ENCODE measurements at regions not wholly inside any gene's neighbourhood (a gene's known extent, or its start where the extent isn't known, plus 50 kb on each side); places are given as distances from the start of the nearest gene placed in this dataset.

DNA sequence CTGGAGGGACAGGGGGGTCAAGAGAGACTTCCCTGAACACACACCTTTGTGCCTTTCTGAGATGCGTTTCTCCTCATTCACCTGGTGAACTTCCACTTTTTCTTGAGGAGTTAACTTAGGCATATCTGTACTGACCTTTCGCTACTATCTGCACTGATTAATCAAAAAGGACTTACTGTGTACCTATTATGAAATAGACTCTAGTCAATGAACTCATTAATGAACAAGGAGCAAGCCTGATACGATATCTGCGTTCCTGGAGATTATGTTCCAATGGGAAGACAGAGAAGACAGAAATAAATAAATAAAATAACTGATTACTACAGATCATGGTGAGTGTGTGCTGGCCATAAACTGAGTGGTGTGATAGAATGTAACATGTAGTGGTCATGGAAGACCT, 157.2 kb upstream of the TBL1XR1 start:
- Histone ChIP-seq H3K4me3 (no peak overlapping the region), H3K4me1 (peaks cover 39% of the 10 kb centered on the region), H3K27me3 (ENCODE audit: low read depth) (no peaks in the 10 kb centered on the region), H3K9me3 (replicated peaks) (no peaks in the 10 kb centered on the region), H3K36me3 (no peaks in the 10 kb centered on the region), H3K27ac (replicated peaks) (no peak overlapping the region)
- intact Hi-C loops (cut with micrococcal nuclease): no loop called here
- no peak for DNase-seq
- TF ChIP-seq, protein P1, sequence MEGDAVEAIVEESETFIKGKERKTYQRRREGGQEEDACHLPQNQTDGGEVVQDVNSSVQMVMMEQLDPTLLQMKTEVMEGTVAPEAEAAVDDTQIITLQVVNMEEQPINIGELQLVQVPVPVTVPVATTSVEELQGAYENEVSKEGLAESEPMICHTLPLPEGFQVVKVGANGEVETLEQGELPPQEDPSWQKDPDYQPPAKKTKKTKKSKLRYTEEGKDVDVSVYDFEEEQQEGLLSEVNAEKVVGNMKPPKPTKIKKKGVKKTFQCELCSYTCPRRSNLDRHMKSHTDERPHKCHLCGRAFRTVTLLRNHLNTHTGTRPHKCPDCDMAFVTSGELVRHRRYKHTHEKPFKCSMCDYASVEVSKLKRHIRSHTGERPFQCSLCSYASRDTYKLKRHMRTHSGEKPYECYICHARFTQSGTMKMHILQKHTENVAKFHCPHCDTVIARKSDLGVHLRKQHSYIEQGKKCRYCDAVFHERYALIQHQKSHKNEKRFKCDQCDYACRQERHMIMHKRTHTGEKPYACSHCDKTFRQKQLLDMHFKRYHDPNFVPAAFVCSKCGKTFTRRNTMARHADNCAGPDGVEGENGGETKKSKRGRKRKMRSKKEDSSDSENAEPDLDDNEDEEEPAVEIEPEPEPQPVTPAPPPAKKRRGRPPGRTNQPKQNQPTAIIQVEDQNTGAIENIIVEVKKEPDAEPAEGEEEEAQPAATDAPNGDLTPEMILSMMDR (IDR thresholded peaks at IDR 0.05; ENCODE audit: borderline replicate concordance): no peak

DNA sequence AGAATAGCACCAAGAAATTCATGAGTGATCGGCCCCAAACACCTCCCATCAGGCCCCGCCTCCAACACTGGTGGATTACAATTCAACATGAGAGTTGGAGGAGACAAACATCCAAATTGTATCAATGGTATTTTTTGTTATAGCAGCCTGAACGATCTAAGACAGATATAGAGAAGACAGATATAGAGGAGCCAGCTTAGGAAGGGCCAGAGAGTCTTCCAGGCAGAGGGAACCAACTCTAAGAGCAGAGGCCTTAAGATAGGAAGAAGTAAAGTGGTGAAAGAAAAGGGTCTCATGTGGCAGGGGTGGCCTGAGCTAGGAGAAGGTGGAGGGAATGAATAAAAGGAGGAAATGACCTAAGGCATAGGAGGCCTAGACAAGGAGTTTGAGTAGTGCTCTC, 158.8 kb upstream of the TBL1XR1 start:
- H3K9me3 ChIP-seq (replicated peaks): no peaks in the 10 kb centered on the region
- TF ChIP-seq, protein P1 (IDR thresholded peaks at IDR 0.05; ENCODE audit: borderline replicate concordance): no peak
- peak overlapping the region; percentile 91 for H3K27ac ChIP-seq (replicated peaks)
- H3K4me1 ChIP-seq: peaks cover 54% of the 10 kb centered on the region
- DNase-seq: no peak
- H3K4me3 ChIP-seq: no peak overlapping the region
- H3K27me3 ChIP-seq (ENCODE audit: low read depth): no peaks in the 10 kb centered on the region
- H3K36me3 ChIP-seq: no peaks in the 10 kb centered on the region
- intact Hi-C loops (cut with micrococcal nuclease): no loop called here

DNA sequence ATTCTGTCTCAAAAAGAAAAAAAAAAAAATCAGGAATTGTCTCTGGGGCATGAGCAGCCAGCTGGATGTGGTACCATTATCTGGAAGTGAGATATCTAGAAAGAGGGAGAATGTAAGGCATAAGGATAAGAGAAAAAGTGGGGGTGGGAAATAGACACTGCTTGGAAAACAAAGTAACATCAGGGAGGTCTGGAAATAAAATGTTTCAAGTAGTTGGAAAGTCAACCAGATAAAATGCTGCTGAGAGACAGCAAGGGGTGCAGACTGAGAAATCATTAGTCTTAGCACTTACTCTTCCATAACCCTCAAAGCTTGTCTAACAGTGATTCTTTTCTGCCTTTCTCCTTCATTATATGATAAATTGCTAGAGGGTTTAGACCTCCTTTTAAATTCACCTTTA, 159.7 kb upstream of the TBL1XR1 start:
- peaks cover 62% of the 10 kb centered on the region for H3K4me1 ChIP-seq
- peak overlapping the region; percentile 91 for H3K27ac ChIP-seq (replicated peaks)
- TF ChIP-seq, protein P1 (IDR thresholded peaks at IDR 0.05; ENCODE audit: borderline replicate concordance): no peak
- no peaks in the 10 kb centered on the region for H3K36me3 ChIP-seq
- intact Hi-C loops (cut with micrococcal nuclease): no loop called here
- no peak for DNase-seq
- H3K4me3 ChIP-seq: peak overlapping the region; percentile 62
- H3K9me3 ChIP-seq (replicated peaks): no peaks in the 10 kb centered on the region
- H3K27me3 ChIP-seq (ENCODE audit: low read depth): no peaks in the 10 kb centered on the region

DNA sequence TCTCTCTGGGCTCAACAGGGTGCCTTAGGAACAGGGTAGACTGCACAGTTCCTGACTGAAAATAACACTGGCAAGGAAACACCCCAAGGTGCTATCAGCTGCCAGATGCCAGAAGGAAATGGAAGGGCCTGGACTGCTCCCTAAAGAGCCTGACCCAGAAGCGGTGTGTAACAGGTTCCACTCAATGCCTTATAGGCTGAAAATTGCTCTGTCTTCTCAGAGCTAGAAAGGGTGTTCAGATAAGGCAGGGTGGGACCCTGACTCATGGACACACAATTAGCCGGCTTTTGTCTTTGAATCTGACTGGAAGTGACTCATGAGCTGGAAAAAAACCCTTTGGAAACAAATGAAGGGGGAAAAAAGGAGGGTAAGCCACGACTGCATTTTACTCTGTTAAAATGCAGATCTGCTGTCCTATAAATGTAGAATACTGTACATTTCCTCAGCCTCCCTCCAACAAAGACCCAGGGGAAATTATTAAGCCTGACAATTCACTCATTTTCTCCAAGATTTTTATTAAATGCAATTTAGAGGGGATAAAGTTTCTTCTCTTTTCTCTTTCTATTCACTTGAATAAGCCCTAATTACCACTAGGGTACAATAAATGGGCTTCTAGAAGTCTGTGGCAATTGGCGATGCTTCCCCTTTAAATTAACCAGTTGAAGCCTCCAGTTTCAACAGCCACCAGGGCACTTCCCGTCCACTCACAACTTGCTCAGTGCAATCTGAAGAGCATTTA, 160.2 kb upstream of the TBL1XR1 start:
- Histone ChIP-seq H3K9me3 (replicated peaks) (no peaks in the 10 kb centered on the region), H3K27me3 (ENCODE audit: low read depth) (no peaks in the 10 kb centered on the region), H3K36me3 (no peaks in the 10 kb centered on the region), H3K4me3 (peak overlapping the region; percentile 62), H3K27ac (replicated peaks) (peak overlapping the region; percentile 91), H3K4me1 (peaks cover 68% of the 10 kb centered on the region)
- DNase-seq: no peak
- TF ChIP-seq, protein P1 (IDR thresholded peaks at IDR 0.05; ENCODE audit: borderline replicate concordance): no peak
- intact Hi-C loops (cut with micrococcal nuclease): loop anchor here (2.0 kb wide), 1 partner anchor 159 kb away; no protein-coding TSS in a partner anchor

DNA sequence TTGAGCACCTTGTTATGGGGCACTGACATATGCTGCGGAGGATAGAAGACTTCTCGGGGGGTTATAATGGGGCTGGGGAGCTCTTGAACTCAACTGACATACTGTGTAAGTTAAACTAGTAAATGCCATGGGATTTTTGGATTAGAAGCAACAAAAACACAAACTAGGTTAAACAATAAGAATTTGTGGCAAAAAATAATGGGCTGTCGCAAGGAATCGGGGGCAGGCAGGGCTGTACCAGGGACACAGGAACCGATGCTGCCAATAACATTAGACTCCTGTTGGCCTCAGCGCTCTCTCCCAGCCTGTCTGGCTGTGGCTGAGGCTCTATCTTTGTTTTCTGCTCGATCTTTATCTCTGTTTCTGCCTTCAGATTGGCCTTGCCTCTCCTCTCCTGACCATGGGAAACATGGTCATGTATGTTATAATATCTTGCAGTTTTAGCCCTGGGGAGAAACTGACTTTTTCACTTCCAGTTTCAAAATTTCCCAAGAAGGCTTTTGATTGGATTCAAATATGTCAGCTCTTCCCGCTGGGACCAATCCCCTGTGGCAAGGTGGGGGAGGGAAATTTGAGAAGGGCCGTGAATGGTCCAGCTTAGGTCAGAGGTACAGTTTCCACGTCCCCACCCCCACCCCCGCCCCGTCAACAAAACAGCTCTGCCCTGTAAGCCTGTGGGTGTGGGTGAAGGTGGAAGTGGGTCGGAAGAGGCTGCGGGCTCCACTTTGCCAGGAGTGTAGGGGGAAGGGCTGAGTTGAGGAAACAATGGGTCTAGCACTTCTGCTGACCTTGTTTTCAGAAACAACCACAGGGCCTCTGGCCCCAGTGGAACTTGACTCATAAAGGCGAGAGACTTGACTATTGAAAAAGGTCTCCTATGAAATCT, 161.1 kb upstream of the TBL1XR1 start:
- intact Hi-C loops (cut with micrococcal nuclease): loop anchor here (2.0 kb wide), 1 partner anchor 160 kb away; no protein-coding TSS in a partner anchor
- no peaks in the 10 kb centered on the region for H3K9me3 ChIP-seq (replicated peaks)
- DNase-seq: peak; percentile 71
- H3K27me3 ChIP-seq (ENCODE audit: low read depth): no peaks in the 10 kb centered on the region
- TF ChIP-seq, protein P1 (IDR thresholded peaks at IDR 0.05; ENCODE audit: borderline replicate concordance): peak; percentile 12
- peak overlapping the region; percentile 62 for H3K4me3 ChIP-seq
- H3K4me1 ChIP-seq: peaks cover 73% of the 10 kb centered on the region
- H3K27ac ChIP-seq (replicated peaks): peak overlapping the region; percentile 91
- H3K36me3 ChIP-seq: no peaks in the 10 kb centered on the region

Measured in left ventricle myocardium inferior (tissue), 1 donor.